NCI-H82 treated with DMSO at 0.1 percent for 48 hours (cell line): ENCODE measurements at regions not wholly inside any gene's neighbourhood (a gene's known extent, or its start where the extent isn't known, plus 50 kb on each side); places are given as distances from the start of the nearest gene placed in this dataset.
"Not testable (repeated sequence)": the region's sequence is repeated elsewhere in the genome, so short reads cannot be mapped to it uniquely, and the experiment has no call there.

Source experiments
- DNase-seq: peaks from one replicate; lab custom pipeline; 2025; ENCODE audit not compliant: unreplicated experiment; lab: John Stamatoyannopoulos, UW

GRCh38 chr12:42884116-42884515, 294.6 kb upstream of the PRICKLE1 start:
- DNase-seq, result no peak

- no peak for DNase-seq
These were observed 283.9 kb upstream of the PRICKLE1 start for GRCh38 chr12:42873401-42873800.

- DNase-seq, result no peak
These were observed 282.3 kb upstream of the PRICKLE1 start for GRCh38 chr12:42871816-42872215.

GRCh38 chr12:42868291-42868690, 278.7 kb upstream of the PRICKLE1 start:
- DNase-seq, result no peak

GRCh38 chr12:42865282-42865681, 275.7 kb upstream of the PRICKLE1 start:
- no peak for DNase-seq

- no peak for DNase-seq
These were observed 272.5 kb upstream of the PRICKLE1 start for GRCh38 chr12:42862055-42862454.

GRCh38 chr12:42860331-42860730, 270.8 kb upstream of the PRICKLE1 start:
- not testable (repeated sequence) for DNase-seq

- DNase-seq, result no peak
These were observed 270.1 kb upstream of the PRICKLE1 start for GRCh38 chr12:42859612-42860011.

- no peak for DNase-seq
These were observed 267.6 kb upstream of the PRICKLE1 start for GRCh38 chr12:42857106-42857505.

- DNase-seq, result no peak
These were observed 265.9 kb upstream of the PRICKLE1 start for GRCh38 chr12:42855362-42855950.

- DNase-seq, result no peak
These were observed 265.3 kb upstream of the PRICKLE1 start for GRCh38 chr12:42854826-42855225.

GRCh38 chr12:42854208-42854607, 264.7 kb upstream of the PRICKLE1 start:
- DNase-seq, result no peak

- DNase-seq, result no peak
These were observed 264.0 kb upstream of the PRICKLE1 start for GRCh38 chr12:42853370-42854140.

- no peak for DNase-seq
These were observed 257.2 kb upstream of the PRICKLE1 start for GRCh38 chr12:42846782-42847181.

GRCh38 chr12:42834062-42834461, 244.5 kb upstream of the PRICKLE1 start:
- no peak for DNase-seq

GRCh38 chr12:42828836-42829235, 239.3 kb upstream of the PRICKLE1 start:
- no peak for DNase-seq

- DNase-seq, result no peak
These were observed 234.8 kb upstream of the PRICKLE1 start for GRCh38 chr12:42824327-42824726.

- no peak for DNase-seq
These were observed 234.1 kb upstream of the PRICKLE1 start for GRCh38 chr12:42823679-42824078.

- no peak for DNase-seq
These were observed 230.3 kb upstream of the PRICKLE1 start for GRCh38 chr12:42819846-42820245.

GRCh38 chr12:42815068-42815467, 225.5 kb upstream of the PRICKLE1 start:
- DNase-seq, result no peak

- no peak for DNase-seq
These were observed 223.3 kb upstream of the PRICKLE1 start for GRCh38 chr12:42812871-42813270.

- no peak for DNase-seq
These were observed 222.5 kb upstream of the PRICKLE1 start for GRCh38 chr12:42812086-42812485.

- DNase-seq, result no peak
These were observed 220.5 kb upstream of the PRICKLE1 start for GRCh38 chr12:42810006-42810405.
